ENCODE measurements at regions not wholly inside any gene's neighbourhood (a gene's known extent, or its start where the extent isn't known, plus 50 kb on each side); places are given as distances from the start of the nearest gene placed in this dataset.

GRCh38 chr14:87305345-87305744 is 687.6 kb downstream of the GALC start:
- H3K36me3 ChIP-seq (ENCODE audit: insufficient read depth, low read length): no peaks in the 10 kb centered on the region
- H3K9ac ChIP-seq (ENCODE audit: low read depth, low read length): no peak overlapping the region
- no peak for ATAC-seq (ENCODE audit: insufficient read depth, low read depth)
- no peak overlapping the region for H3K27ac ChIP-seq (ENCODE audit: low read length)
- no peak overlapping the region for H3K4me2 ChIP-seq (ENCODE audit: insufficient read depth, low read length)
- H2AFZ ChIP-seq (ENCODE audit: low read depth, low read length): no peak overlapping the region
- no peaks in the 10 kb centered on the region for H3K79me2 ChIP-seq (ENCODE audit: insufficient read depth, low read length)
- H3K27me3 ChIP-seq (ENCODE audit: insufficient read depth, low read length, poor library complexity): no peaks in the 10 kb centered on the region
- H3K4me3 ChIP-seq (ENCODE audit: low read depth in 1 of 2, low read length in 2 of 2): no peak overlapping the region
- DNase-seq: no peak
- no peak for TF ChIP-seq CTCF (IDR thresholded peaks at IDR 0.05; ENCODE audit: borderline replicate concordance, extremely low read depth, low read length, poor library complexity, severe bottlenecking)
- TF ChIP-seq EZH2 (IDR thresholded peaks at IDR 0.05; ENCODE audit: borderline replicate concordance, low read depth, low read length, severe bottlenecking): no peak
- no peaks in the 10 kb centered on the region for H3K4me1 ChIP-seq (ENCODE audit: insufficient read depth, low read length)
- no peaks in the 10 kb centered on the region for H3K9me3 ChIP-seq (ENCODE audit: insufficient read depth, low read length, severe bottlenecking)
- H4K20me1 ChIP-seq (ENCODE audit: insufficient read depth, low read length): no peaks in the 10 kb centered on the region

- Histone ChIP-seq H3K4me2 (ENCODE audit: insufficient read depth, low read length) (no peak overlapping the region), H3K9ac (ENCODE audit: low read depth, low read length) (no peak overlapping the region), H3K27me3 (ENCODE audit: insufficient read depth, low read length, poor library complexity) (no peaks in the 10 kb centered on the region), H3K4me3 (ENCODE audit: low read depth in 1 of 2, low read length in 2 of 2) (no peak overlapping the region), H3K36me3 (ENCODE audit: insufficient read depth, low read length) (no peaks in the 10 kb centered on the region), H4K20me1 (ENCODE audit: insufficient read depth, low read length) (no peaks in the 10 kb centered on the region), H3K27ac (ENCODE audit: low read length) (no peak overlapping the region), H3K79me2 (ENCODE audit: insufficient read depth, low read length) (no peaks in the 10 kb centered on the region), H2AFZ (ENCODE audit: low read depth, low read length) (no peak overlapping the region), H3K4me1 (ENCODE audit: insufficient read depth, low read length) (no peaks in the 10 kb centered on the region), H3K9me3 (ENCODE audit: insufficient read depth, low read length, severe bottlenecking) (no peaks in the 10 kb centered on the region)
- no peak for DNase-seq
- ATAC-seq (ENCODE audit: insufficient read depth, low read depth): no peak
- no peak for TF ChIP-seq EZH2 (IDR thresholded peaks at IDR 0.05; ENCODE audit: borderline replicate concordance, low read depth, low read length, severe bottlenecking)
- TF ChIP-seq CTCF (IDR thresholded peaks at IDR 0.05; ENCODE audit: borderline replicate concordance, extremely low read depth, low read length, poor library complexity, severe bottlenecking): no peak
Observed at GRCh38 chr14:87304404-87304803, 688.6 kb downstream of the GALC start.

GRCh38 chr14:87286826-87287225 is 706.2 kb downstream of the GALC start:
- DNase-seq (no peak), ATAC-seq (ENCODE audit: insufficient read depth, low read depth) (no peak)
- no peaks in the 10 kb centered on the region for H3K36me3 ChIP-seq (ENCODE audit: insufficient read depth, low read length)
- no peaks in the 10 kb centered on the region for H3K27me3 ChIP-seq (ENCODE audit: insufficient read depth, low read length, poor library complexity)
- H3K9me3 ChIP-seq (ENCODE audit: insufficient read depth, low read length, severe bottlenecking): no peaks in the 10 kb centered on the region
- TF ChIP-seq CTCF (IDR thresholded peaks at IDR 0.05; ENCODE audit: borderline replicate concordance, extremely low read depth, low read length, poor library complexity, severe bottlenecking): no peak
- no peaks in the 10 kb centered on the region for H4K20me1 ChIP-seq (ENCODE audit: insufficient read depth, low read length)
- no peaks in the 10 kb centered on the region for H3K79me2 ChIP-seq (ENCODE audit: insufficient read depth, low read length)
- H3K4me3 ChIP-seq (ENCODE audit: low read depth in 1 of 2, low read length in 2 of 2): no peak overlapping the region
- H3K9ac ChIP-seq (ENCODE audit: low read depth, low read length): no peak overlapping the region
- H3K4me2 ChIP-seq (ENCODE audit: insufficient read depth, low read length): no peak overlapping the region
- H3K27ac ChIP-seq (ENCODE audit: low read length): no peak overlapping the region
- H2AFZ ChIP-seq (ENCODE audit: low read depth, low read length): no peak overlapping the region
- no peaks in the 10 kb centered on the region for H3K4me1 ChIP-seq (ENCODE audit: insufficient read depth, low read length)

GRCh38 chr14:87286191-87286590 is 706.8 kb downstream of the GALC start:
- Histone ChIP-seq H2AFZ (ENCODE audit: low read depth, low read length) (no peak overlapping the region), H3K36me3 (ENCODE audit: insufficient read depth, low read length) (no peaks in the 10 kb centered on the region), H3K79me2 (ENCODE audit: insufficient read depth, low read length) (no peaks in the 10 kb centered on the region), H3K4me1 (ENCODE audit: insufficient read depth, low read length) (no peaks in the 10 kb centered on the region), H4K20me1 (ENCODE audit: insufficient read depth, low read length) (no peaks in the 10 kb centered on the region), H3K27ac (ENCODE audit: low read length) (no peak overlapping the region), H3K4me2 (ENCODE audit: insufficient read depth, low read length) (no peak overlapping the region), H3K9me3 (ENCODE audit: insufficient read depth, low read length, severe bottlenecking) (no peaks in the 10 kb centered on the region), H3K27me3 (ENCODE audit: insufficient read depth, low read length, poor library complexity) (no peaks in the 10 kb centered on the region), H3K9ac (ENCODE audit: low read depth, low read length) (no peak overlapping the region), H3K4me3 (ENCODE audit: low read depth in 1 of 2, low read length in 2 of 2) (no peak overlapping the region)
- TF ChIP-seq CTCF (IDR thresholded peaks at IDR 0.05; ENCODE audit: borderline replicate concordance, extremely low read depth, low read length, poor library complexity, severe bottlenecking): no peak
- TF ChIP-seq EZH2 (IDR thresholded peaks at IDR 0.05; ENCODE audit: borderline replicate concordance, low read depth, low read length, severe bottlenecking): no peak
- ATAC-seq (ENCODE audit: insufficient read depth, low read depth) (no peak), DNase-seq (no peak)
